Activated T-helper 2 cell treated with anti-CD3 and anti-CD28 coated beads, Interferon-gamma antibody, Interleukin-2, Interleukin-4, amounts not matched to agents 10 μg/mL and 5 μg/mL and 100 μg/mL, durations not matched to agents 14 hours and 24 hours and 36 hours (primary cell): ENCODE measurements at regions not wholly inside any gene's neighbourhood (a gene's known extent, or its start where the extent isn't known, plus 50 kb on each side); places are given as distances from the start of the nearest gene placed in this dataset.
"Not testable (repeated sequence)": the region's sequence is repeated elsewhere in the genome, so short reads cannot be mapped to it uniquely, and the experiment has no call there.

Experiments
- DNase-seq: peaks from one replicate; pipeline ENCODE4 v3.0.0; 2021; ENCODE audit warnings: low spot score
- H3K27ac Mint-ChIP-seq: one replicate; pipeline ENCODE4 v1.8.0; 2021; ENCODE audit warnings: mixed read lengths
- H3K27me3 Mint-ChIP-seq: one replicate; pipeline ENCODE4 v1.8.0; 2021; ENCODE audit warnings: low read depth, mixed read lengths
- H3K36me3 Mint-ChIP-seq: one replicate; pipeline ENCODE4 v1.8.0; 2021; ENCODE audit warnings: low read depth, mixed read lengths
- H3K4me1 Mint-ChIP-seq: one replicate; pipeline ENCODE4 v1.8.0; 2021; ENCODE audit warnings: low read depth, mixed read lengths
- H3K4me3 Mint-ChIP-seq: one replicate; pipeline ENCODE4 v1.8.0; 2021; ENCODE audit warnings: low read depth, mild to moderate bottlenecking, moderate library complexity, mixed read lengths
- H3K9me3 Mint-ChIP-seq: one replicate; pipeline ENCODE4 v1.8.0; 2021; ENCODE audit warnings: mixed read lengths
- intact Hi-C: fragments of 100-400 bp; cut with micrococcal nuclease; formaldehyde crosslinking; loops from one replicate; pipeline ENCODE4 v1.15.1; 2023

- H3K27ac Mint-ChIP-seq, H3K27me3 Mint-ChIP-seq, H3K4me1 Mint-ChIP-seq, DNase-seq, intact Hi-C loops, H3K36me3 Mint-ChIP-seq, H3K4me3 Mint-ChIP-seq: not testable (repeated sequence)
- H3K9me3 Mint-ChIP-seq, result peaks cover 69% of the 10 kb centered on the region
These were observed 302.6 kb downstream of the ZNF33B start for GRCh38 chr10:42335653-42336296.

- no peak for DNase-seq
- intact Hi-C loops, result no loop called here
- no peak overlapping the region for H3K27ac Mint-ChIP-seq
- no peaks in the 10 kb centered on the region for H3K4me1 Mint-ChIP-seq
- H3K27me3 Mint-ChIP-seq, result no peaks in the 10 kb centered on the region
- peaks cover 97% of the 10 kb centered on the region for H3K9me3 Mint-ChIP-seq
- H3K36me3 Mint-ChIP-seq, result peaks cover 43% of the 10 kb centered on the region
- H3K4me3 Mint-ChIP-seq, result no peak overlapping the region
These were observed 334.0 kb downstream of the ZNF33B start for GRCh38 chr10:42304341-42304740.

- intact Hi-C loops, H3K27ac Mint-ChIP-seq, H3K27me3 Mint-ChIP-seq, DNase-seq, H3K4me1 Mint-ChIP-seq, H3K4me3 Mint-ChIP-seq, H3K36me3 Mint-ChIP-seq: not testable (repeated sequence)
- peaks cover 12% of the 10 kb centered on the region for H3K9me3 Mint-ChIP-seq
These were observed 356.5 kb downstream of the ZNF33B start for GRCh38 chr10:42281896-42282295.

- H3K4me1 Mint-ChIP-seq, DNase-seq, H3K4me3 Mint-ChIP-seq, intact Hi-C loops, H3K27ac Mint-ChIP-seq, H3K27me3 Mint-ChIP-seq, H3K36me3 Mint-ChIP-seq: not testable (repeated sequence)
- H3K9me3 Mint-ChIP-seq, result peaks cover 25% of the 10 kb centered on the region
These were observed 368.6 kb downstream of the ZNF33B start for GRCh38 chr10:42269788-42270187.

GRCh38 chr10:42263259-42263658 lies 375.1 kb downstream of the ZNF33B start:
- H3K4me1 Mint-ChIP-seq, intact Hi-C loops, H3K36me3 Mint-ChIP-seq, DNase-seq, H3K4me3 Mint-ChIP-seq, H3K27me3 Mint-ChIP-seq, H3K27ac Mint-ChIP-seq: not testable (repeated sequence)
- peaks cover 52% of the 10 kb centered on the region for H3K9me3 Mint-ChIP-seq

- H3K27ac Mint-ChIP-seq, H3K4me1 Mint-ChIP-seq, H3K36me3 Mint-ChIP-seq, DNase-seq, intact Hi-C loops, H3K4me3 Mint-ChIP-seq: not testable (repeated sequence)
- Mint-ChIP-seq H3K27me3 (peaks cover 13% of the 10 kb centered on the region), H3K9me3 (peaks cover 19% of the 10 kb centered on the region)
These were observed 395.4 kb downstream of the ZNF33B start for GRCh38 chr10:42243002-42243401.

GRCh38 chr10:42242135-42242805 lies 396.1 kb downstream of the ZNF33B start:
- Mint-ChIP-seq H3K4me3 (no peak overlapping the region), H3K27me3 (peaks cover 13% of the 10 kb centered on the region), H3K4me1 (no peaks in the 10 kb centered on the region), H3K9me3 (peaks cover 25% of the 10 kb centered on the region), H3K27ac (no peak overlapping the region), H3K36me3 (no peaks in the 10 kb centered on the region)
- intact Hi-C loops, result no loop called here
- no peak for DNase-seq

GRCh38 chr10:42236401-42236800 lies 402.0 kb downstream of the ZNF33B start:
- H3K4me3 Mint-ChIP-seq, intact Hi-C loops, H3K27ac Mint-ChIP-seq, H3K27me3 Mint-ChIP-seq, H3K36me3 Mint-ChIP-seq, DNase-seq, H3K4me1 Mint-ChIP-seq: not testable (repeated sequence)
- peaks cover 26% of the 10 kb centered on the region for H3K9me3 Mint-ChIP-seq

GRCh38 chr10:42235736-42236135 lies 402.6 kb downstream of the ZNF33B start:
- H3K9me3 Mint-ChIP-seq, result peaks cover 30% of the 10 kb centered on the region
- H3K27me3 Mint-ChIP-seq, DNase-seq, intact Hi-C loops, H3K36me3 Mint-ChIP-seq, H3K4me1 Mint-ChIP-seq, H3K27ac Mint-ChIP-seq, H3K4me3 Mint-ChIP-seq: not testable (repeated sequence)

- H3K36me3 Mint-ChIP-seq, H3K4me3 Mint-ChIP-seq, H3K27ac Mint-ChIP-seq, intact Hi-C loops, H3K27me3 Mint-ChIP-seq, DNase-seq, H3K4me1 Mint-ChIP-seq: not testable (repeated sequence)
- H3K9me3 Mint-ChIP-seq, result peaks cover 34% of the 10 kb centered on the region
These were observed 403.1 kb downstream of the ZNF33B start for GRCh38 chr10:42235241-42235640.

GRCh38 chr10:42234506-42234905 lies 403.9 kb downstream of the ZNF33B start:
- H3K4me1 Mint-ChIP-seq, DNase-seq, H3K4me3 Mint-ChIP-seq, H3K27me3 Mint-ChIP-seq, H3K27ac Mint-ChIP-seq, H3K36me3 Mint-ChIP-seq, intact Hi-C loops: not testable (repeated sequence)
- H3K9me3 Mint-ChIP-seq, result peaks cover 34% of the 10 kb centered on the region

- H3K27ac Mint-ChIP-seq, intact Hi-C loops, H3K4me1 Mint-ChIP-seq, H3K4me3 Mint-ChIP-seq, H3K36me3 Mint-ChIP-seq, DNase-seq, H3K27me3 Mint-ChIP-seq: not testable (repeated sequence)
- H3K9me3 Mint-ChIP-seq, result peaks cover 33% of the 10 kb centered on the region
These were observed 404.7 kb downstream of the ZNF33B start for GRCh38 chr10:42233461-42234206.

GRCh38 chr10:42232955-42233354 lies 405.4 kb downstream of the ZNF33B start:
- H3K4me1 Mint-ChIP-seq, H3K4me3 Mint-ChIP-seq, DNase-seq, H3K27ac Mint-ChIP-seq, H3K36me3 Mint-ChIP-seq, intact Hi-C loops, H3K27me3 Mint-ChIP-seq: not testable (repeated sequence)
- H3K9me3 Mint-ChIP-seq, result peaks cover 36% of the 10 kb centered on the region
